Activated CD4-positive, alpha-beta T cell treated with anti-CD3 and anti-CD28 coated beads for 36 hours (primary cell): ENCODE measurements at regions not wholly inside any gene's neighbourhood (a gene's known extent, or its start where the extent isn't known, plus 50 kb on each side); places are given as distances from the start of the nearest gene placed in this dataset.
"Not testable (repeated sequence)": the region's sequence is repeated elsewhere in the genome, so short reads cannot be mapped to it uniquely, and the experiment has no call there.

Experiments used
- ATAC-seq: fragments of 200-7000 bp; cut with Tn5 transposase; one replicate; pipeline ENCODE4 v1.10.0; 2021; ENCODE audit warnings: mild to moderate bottlenecking, moderate library complexity
- CTCF ChIA-PET: fragments of 350-600 bp; sonication (Branson Sonifier 250); formaldehyde crosslinking; loops from one replicate; lab custom pipeline; 2021; ENCODE audit warnings: antibody characterized with exemption; lab: Charles Lee
- POLR2A ChIA-PET: fragments of 350-600 bp; sonication (Branson Sonifier 250); formaldehyde crosslinking; loops from one replicate; lab custom pipeline; 2021; ENCODE audit warnings: antibody characterized with exemption, inconsistent platforms; lab: Charles Lee
- DNase-seq: peaks from one replicate; pipeline ENCODE4 v3.0.0-alpha.2; 2020
- H3K27ac Mint-ChIP-seq: one replicate; pipeline ENCODE4 v1.8.0; 2021; ENCODE audit warnings: mixed read lengths
- H3K27me3 Mint-ChIP-seq: one replicate; pipeline ENCODE4 v1.8.0; 2021; ENCODE audit warnings: mixed read lengths
- H3K36me3 Mint-ChIP-seq: one replicate; pipeline ENCODE4 v1.8.0; 2021; ENCODE audit warnings: low read depth, mixed read lengths
- H3K4me1 Mint-ChIP-seq: one replicate; pipeline ENCODE4 v1.8.0; 2021; ENCODE audit warnings: mixed read lengths
- H3K4me3 Mint-ChIP-seq: one replicate; pipeline ENCODE4 v1.8.0; 2021; ENCODE audit warnings: mild to moderate bottlenecking, moderate library complexity, mixed read lengths
- H3K9me3 Mint-ChIP-seq: one replicate; pipeline ENCODE4 v1.8.0; 2021; ENCODE audit warnings: low read depth, mixed read lengths
- intact Hi-C, 2 experiments: fragments of 100-400 bp; cut with DNase I in 1 of 2; cut with micrococcal nuclease in 1 of 2; formaldehyde crosslinking; loops; one replicate each; pipeline versions ENCODE4 v1.14.2 to v1.15.1; 2022 to 2024; cut with DNase I, micrococcal nuclease

DNA sequence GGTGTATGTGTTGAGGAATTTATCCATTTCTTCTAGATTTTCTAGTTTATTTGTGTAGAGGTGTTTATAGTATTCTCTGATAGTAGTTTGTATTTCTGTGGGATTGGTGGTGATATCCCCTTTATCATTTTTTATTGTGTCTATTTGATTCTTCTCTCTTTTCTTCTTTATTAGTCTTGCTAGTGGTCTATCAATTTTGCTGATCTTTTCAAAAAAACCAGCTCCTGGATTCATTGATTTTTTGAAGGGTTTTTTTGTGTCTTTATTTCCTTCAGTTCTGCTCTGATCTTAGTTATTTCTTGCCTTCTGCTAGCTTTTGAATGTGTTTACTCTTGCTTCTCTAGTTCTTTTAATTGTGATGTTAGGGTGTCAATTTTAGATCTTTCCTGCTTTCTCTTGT lies 424.6 kb upstream of the PODXL start:
- H3K4me1 Mint-ChIP-seq, H3K27ac Mint-ChIP-seq, POLR2A ChIA-PET, intact Hi-C loops, H3K27me3 Mint-ChIP-seq, H3K9me3 Mint-ChIP-seq, CTCF ChIA-PET, DNase-seq, ATAC-seq, H3K36me3 Mint-ChIP-seq, H3K4me3 Mint-ChIP-seq: not testable (repeated sequence)

- DNase-seq, H3K27ac Mint-ChIP-seq, H3K4me1 Mint-ChIP-seq, H3K36me3 Mint-ChIP-seq, H3K27me3 Mint-ChIP-seq, ATAC-seq, CTCF ChIA-PET, intact Hi-C loops, H3K9me3 Mint-ChIP-seq, POLR2A ChIA-PET, H3K4me3 Mint-ChIP-seq: not testable (repeated sequence)
These were observed 421.7 kb upstream of the PODXL start for GRCh38 chr7:131978118-131978517.

- no peak for ATAC-seq
- H3K36me3 Mint-ChIP-seq: no peaks in the 10 kb centered on the region
- H3K27me3 Mint-ChIP-seq: no peaks in the 10 kb centered on the region
- ChIA-PET CTCF (interaction anchor here (0.6 kb wide), 1 partner anchor 86 kb away, joined by 3 read pairs; no protein-coding TSS in a partner anchor), POLR2A (no interaction called here)
- DNase-seq: no peak
- no peaks in the 10 kb centered on the region for H3K4me1 Mint-ChIP-seq
- H3K27ac Mint-ChIP-seq: no peak overlapping the region
- H3K4me3 Mint-ChIP-seq: no peak overlapping the region
- H3K9me3 Mint-ChIP-seq: no peaks in the 10 kb centered on the region
- intact Hi-C loops: no loop called here
These were observed 420.0 kb upstream of the PODXL start for GRCh38 chr7:131976411-131976810.

DNA sequence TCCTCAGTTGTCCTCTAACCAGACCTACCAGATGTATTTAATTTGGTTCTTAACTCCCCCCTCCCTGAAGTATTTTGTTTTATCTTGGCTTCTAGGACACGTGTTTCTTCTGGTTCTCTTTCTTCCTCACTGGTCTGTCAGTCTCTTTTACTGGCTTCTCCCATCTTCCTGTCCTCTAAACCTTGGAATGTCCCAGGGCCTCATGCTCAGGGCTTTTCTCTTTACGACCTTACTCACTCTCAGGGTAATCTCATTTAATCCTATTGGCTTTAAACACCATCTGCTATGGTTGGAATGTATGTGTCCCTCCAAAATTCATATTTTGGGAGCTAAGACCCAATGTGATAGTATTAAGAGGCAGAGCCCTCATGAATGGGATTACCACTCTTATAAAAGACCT lies 418.2 kb upstream of the PODXL start:
- H3K36me3 Mint-ChIP-seq: no peaks in the 10 kb centered on the region
- intact Hi-C loops: no loop called here

GRCh38 chr7:131972251-131972650 lies 415.8 kb upstream of the PODXL start:
- H3K36me3 Mint-ChIP-seq: no peaks in the 10 kb centered on the region
- no peak overlapping the region for H3K4me3 Mint-ChIP-seq
- H3K27ac Mint-ChIP-seq: no peak overlapping the region
- ATAC-seq (no peak), DNase-seq (no peak)
- ChIA-PET POLR2A (no interaction called here), CTCF (interaction anchor here (0.6 kb wide), 1 partner anchor 322 kb away, joined by 4 read pairs; no protein-coding TSS in a partner anchor)
- no peaks in the 10 kb centered on the region for H3K9me3 Mint-ChIP-seq
- intact Hi-C loops: no loop called here
- H3K4me1 Mint-ChIP-seq: no peaks in the 10 kb centered on the region
- peaks cover 6% of the 10 kb centered on the region for H3K27me3 Mint-ChIP-seq

More for the DNA sequence above, 418.2 kb upstream of the PODXL start:
- Mint-ChIP-seq H3K27me3 (peaks cover 6% of the 10 kb centered on the region), H3K9me3 (no peaks in the 10 kb centered on the region), H3K27ac (no peak overlapping the region), H3K4me1 (no peaks in the 10 kb centered on the region), H3K4me3 (no peak overlapping the region)
- POLR2A ChIA-PET: no interaction called here
- ATAC-seq (no peak), DNase-seq (no peak)
- CTCF ChIA-PET: no interaction called here

GRCh38 chr7:131970602-131971001 lies 414.2 kb upstream of the PODXL start:
- H3K36me3 Mint-ChIP-seq: no peaks in the 10 kb centered on the region
- POLR2A ChIA-PET: no interaction called here
- intact Hi-C loops: no loop called here
- no peak for DNase-seq
- H3K9me3 Mint-ChIP-seq: no peaks in the 10 kb centered on the region
- H3K4me3 Mint-ChIP-seq: no peak overlapping the region
- no peaks in the 10 kb centered on the region for H3K4me1 Mint-ChIP-seq
- CTCF ChIA-PET: no interaction called here
- no peak for ATAC-seq
- H3K27me3 Mint-ChIP-seq: peaks cover 6% of the 10 kb centered on the region
- no peak overlapping the region for H3K27ac Mint-ChIP-seq

- H3K9me3 Mint-ChIP-seq: no peaks in the 10 kb centered on the region
- ATAC-seq: no peak
- DNase-seq: no peak
- ChIA-PET POLR2A (no interaction called here), CTCF (interaction anchor here (0.7 kb wide), 1 partner anchor 110 kb away, joined by 3 read pairs; no protein-coding TSS in a partner anchor)
- H3K27me3 Mint-ChIP-seq: peaks cover 6% of the 10 kb centered on the region
- no peaks in the 10 kb centered on the region for H3K4me1 Mint-ChIP-seq
- no peak overlapping the region for H3K27ac Mint-ChIP-seq
- no peak overlapping the region for H3K4me3 Mint-ChIP-seq
- no peaks in the 10 kb centered on the region for H3K36me3 Mint-ChIP-seq
- intact Hi-C loops: no loop called here
These were observed 413.1 kb upstream of the PODXL start for GRCh38 chr7:131969560-131969959.

DNA sequence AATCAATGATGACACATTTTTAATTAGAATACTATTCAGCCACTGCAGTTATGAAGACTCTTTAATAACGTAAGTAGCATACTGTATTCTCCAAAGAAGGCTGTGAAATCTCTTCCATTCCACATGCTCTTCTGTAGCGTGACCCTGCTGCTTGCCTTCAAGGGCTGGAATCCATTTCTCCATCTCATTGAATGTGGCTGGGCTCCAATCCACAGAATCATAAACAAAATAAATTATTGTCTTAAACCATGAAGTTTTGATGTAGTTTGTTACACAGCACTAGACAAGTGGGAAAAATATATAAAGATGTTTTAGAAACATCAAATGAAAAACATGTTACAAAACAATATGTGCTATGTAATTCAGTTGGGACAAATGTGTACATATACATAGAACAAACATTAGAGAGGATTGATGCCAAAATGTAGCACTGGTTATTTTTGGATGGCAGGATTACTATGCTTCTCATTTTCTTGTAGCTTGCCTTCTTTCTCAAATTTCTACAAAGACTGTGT lies 410.8 kb upstream of the PODXL start:
- Mint-ChIP-seq H3K9me3 (no peaks in the 10 kb centered on the region), H3K36me3 (no peaks in the 10 kb centered on the region), H3K4me1 (no peaks in the 10 kb centered on the region), H3K4me3 (no peak overlapping the region), H3K27ac (no peak overlapping the region), H3K27me3 (peaks cover 9% of the 10 kb centered on the region)
- CTCF ChIA-PET: no interaction called here
- intact Hi-C loops: no loop called here
- DNase-seq (no peak), ATAC-seq (no peak)
- POLR2A ChIA-PET: no interaction called here

DNA sequence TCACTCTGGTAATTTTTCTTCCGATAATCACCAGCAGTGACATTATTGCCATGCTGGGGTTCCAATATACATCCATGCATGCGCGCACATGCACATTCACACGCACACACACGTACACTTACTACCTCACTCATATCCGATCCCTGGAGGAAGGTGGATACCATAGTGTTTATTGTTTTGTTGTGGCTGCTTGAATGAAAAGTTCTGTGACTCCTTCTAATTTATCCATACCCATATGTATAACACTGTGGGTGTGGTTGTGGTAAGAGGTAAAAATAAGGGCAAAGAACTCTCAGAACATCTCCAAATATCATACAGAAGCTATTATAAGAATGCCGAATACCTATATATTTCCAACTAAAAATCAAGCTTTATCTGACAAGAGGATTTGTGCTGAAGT lies 407.8 kb upstream of the PODXL start:
- Mint-ChIP-seq H3K27ac (no peak overlapping the region), H3K9me3 (no peaks in the 10 kb centered on the region), H3K36me3 (no peaks in the 10 kb centered on the region), H3K4me1 (no peaks in the 10 kb centered on the region), H3K4me3 (no peak overlapping the region), H3K27me3 (peaks cover 3% of the 10 kb centered on the region)
- POLR2A ChIA-PET: no interaction called here
- ATAC-seq: no peak
- CTCF ChIA-PET: no interaction called here
- DNase-seq: no peak
- intact Hi-C loops: no loop called here

DNA sequence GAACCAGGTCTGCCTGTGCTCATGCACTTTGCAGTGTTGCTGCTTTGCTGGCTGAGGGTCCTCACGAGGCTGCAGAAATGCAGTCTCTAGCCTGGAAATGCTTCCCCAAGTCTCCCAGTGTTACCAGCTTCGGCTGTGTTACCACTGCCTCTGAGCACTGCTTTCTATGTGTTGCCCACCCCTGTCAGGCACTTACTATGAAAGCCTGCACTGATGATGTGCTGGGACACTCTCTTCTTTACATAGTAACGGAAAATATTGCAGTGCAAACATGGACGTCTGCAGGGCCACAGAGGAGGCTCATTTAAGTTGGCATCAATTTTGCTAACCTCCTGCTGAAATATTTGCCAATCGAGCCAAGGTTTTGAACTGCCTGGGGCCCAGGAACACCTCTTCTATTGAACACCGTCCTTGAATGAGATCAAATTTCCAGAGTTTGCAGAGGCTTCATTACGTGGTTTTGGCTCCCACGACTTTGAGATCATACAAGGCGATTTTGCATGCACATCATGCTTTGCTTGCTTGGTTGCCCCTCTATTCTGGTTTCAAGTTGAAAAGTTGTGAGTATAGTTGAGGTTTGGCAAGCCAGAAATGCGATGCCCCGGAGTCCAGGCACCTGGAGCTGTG lies 404.7 kb upstream of the PODXL start:
- H3K9me3 Mint-ChIP-seq: peaks cover 3% of the 10 kb centered on the region
- no peaks in the 10 kb centered on the region for H3K4me1 Mint-ChIP-seq
- no peaks in the 10 kb centered on the region for H3K36me3 Mint-ChIP-seq
- ChIA-PET CTCF (no interaction called here), POLR2A (no interaction called here)
- H3K27me3 Mint-ChIP-seq: peaks cover 5% of the 10 kb centered on the region
- DNase-seq: no peak
- intact Hi-C loops: no loop called here
- H3K27ac Mint-ChIP-seq: no peak overlapping the region
- ATAC-seq: no peak
- no peak overlapping the region for H3K4me3 Mint-ChIP-seq

DNA sequence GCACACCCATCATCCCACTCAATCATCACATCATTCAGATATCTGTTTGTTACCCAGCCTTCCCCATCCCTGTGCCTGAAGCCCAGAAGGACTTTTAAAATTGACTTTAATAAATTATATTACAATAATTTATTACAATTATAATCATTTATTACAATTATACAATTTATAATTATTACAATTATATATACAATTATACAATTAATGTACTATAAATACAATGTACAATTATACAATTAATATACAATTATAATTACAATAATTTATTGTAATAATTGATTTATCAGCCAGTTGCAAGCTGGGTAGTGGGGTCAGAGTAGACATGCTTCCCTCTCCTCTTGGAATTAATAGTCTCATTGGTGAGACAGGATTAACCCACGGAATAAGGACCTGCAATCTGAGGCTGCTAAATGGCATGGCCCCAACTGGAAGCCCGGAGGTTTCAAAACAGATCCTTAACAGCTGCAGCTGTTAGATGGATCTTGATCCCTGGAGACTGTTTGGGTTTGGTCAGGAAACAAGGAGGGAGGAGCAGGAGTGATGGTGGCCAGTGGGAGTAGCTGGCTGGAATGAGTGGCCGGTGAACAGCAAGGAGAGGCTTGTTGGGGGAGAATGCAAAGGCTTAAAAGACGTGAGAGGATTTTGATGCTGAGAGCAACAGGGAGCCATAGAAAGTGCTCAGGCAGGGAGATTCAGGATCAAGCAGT lies 402.8 kb upstream of the PODXL start:
- no peak for ATAC-seq
- ChIA-PET CTCF (no interaction called here), POLR2A (no interaction called here)
- DNase-seq: no peak
- Mint-ChIP-seq H3K4me3 (no peak overlapping the region), H3K27ac (no peak overlapping the region), H3K9me3 (peaks cover 3% of the 10 kb centered on the region), H3K4me1 (no peaks in the 10 kb centered on the region), H3K27me3 (peaks cover 4% of the 10 kb centered on the region), H3K36me3 (no peaks in the 10 kb centered on the region)
- intact Hi-C loops: no loop called here

DNA sequence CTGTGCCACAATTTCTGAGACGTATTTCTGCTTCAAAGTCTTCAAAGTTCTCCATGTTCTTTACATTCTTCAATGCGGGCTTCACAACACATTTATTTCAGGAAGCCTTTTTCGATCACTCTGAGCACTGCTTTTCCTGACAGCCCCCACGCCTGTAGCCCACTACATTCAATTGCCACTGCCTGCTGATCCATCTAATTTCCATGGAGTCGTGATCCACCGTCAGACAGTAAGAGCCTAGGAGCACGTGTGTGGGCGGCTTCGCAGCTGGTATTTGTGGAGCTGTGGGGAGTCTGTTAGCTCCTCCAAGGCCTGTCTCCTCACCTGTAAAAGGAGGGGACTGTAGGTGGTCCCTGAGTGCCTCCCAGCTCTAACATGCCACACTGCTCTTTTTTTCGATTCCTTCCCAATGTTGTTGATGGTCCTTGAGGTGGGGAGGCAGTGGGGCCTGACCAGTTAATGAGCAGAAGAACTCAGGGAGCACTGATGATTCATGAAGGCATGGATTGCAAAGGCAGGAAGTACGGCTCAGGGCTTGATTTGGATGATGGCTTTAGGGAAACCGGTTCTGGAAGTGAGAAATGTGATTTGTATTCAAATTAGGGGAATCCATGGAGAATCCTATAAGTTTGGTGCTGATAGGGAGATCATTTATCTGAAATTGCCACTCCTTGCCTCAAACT lies 401.1 kb upstream of the PODXL start:
- Mint-ChIP-seq H3K9me3 (peaks cover 3% of the 10 kb centered on the region), H3K27ac (no peak overlapping the region), H3K4me1 (no peaks in the 10 kb centered on the region), H3K36me3 (no peaks in the 10 kb centered on the region), H3K27me3 (peaks cover 2% of the 10 kb centered on the region), H3K4me3 (no peak overlapping the region)
- ChIA-PET CTCF (no interaction called here), POLR2A (no interaction called here)
- ATAC-seq: no peak
- DNase-seq: no peak
- intact Hi-C loops: no loop called here
